NT2/D1 (cell line): ENCODE measurements at regions not wholly inside any gene's neighbourhood (a gene's known extent, or its start where the extent isn't known, plus 50 kb on each side); places are given as distances from the start of the nearest gene placed in this dataset.

Experiments used
- DNase-seq: peaks from one replicate; pipeline ENCODE4 v3.0.0-alpha.2; 2011; ENCODE audit warnings: low read depth, low spot score
- H3K27me3 ChIP-seq: 2 replicates; pipeline ENCODE4 v1.6.0; 2011; ENCODE audit warnings: mild to moderate bottlenecking; ENCODE audit not compliant: insufficient read length, insufficient read depth
- H3K36me3 ChIP-seq: 2 replicates; pipeline ENCODE4 v1.6.1; 2011; ENCODE audit warnings: mild to moderate bottlenecking, low read length, mixed read lengths; ENCODE audit not compliant: insufficient read depth, insufficient read length
- H3K4me1 ChIP-seq: 2 replicates; pipeline ENCODE4 v1.5.1; 2011; ENCODE audit not compliant: insufficient read depth, insufficient read length
- H3K4me3 ChIP-seq: 2 replicates; pipeline ENCODE4 v1.5.1; 2011; ENCODE audit warnings: low read depth; ENCODE audit not compliant: insufficient read length
- H3K9ac ChIP-seq: 2 replicates; pipeline ENCODE4 v1.6.0; 2011; ENCODE audit warnings: low read depth; ENCODE audit not compliant: insufficient read length
- H3K9me3 ChIP-seq: 2 replicates; pipeline ENCODE4 v1.5.1; 2011; ENCODE audit warnings: mild to moderate bottlenecking, low read length; ENCODE audit not compliant: insufficient read depth
- SUZ12 ChIP-seq: IDR thresholded peaks from 2 replicates; pipeline ENCODE4 v1.6.1; 2011; ENCODE audit not compliant: insufficient read length, insufficient read depth; ENCODE audit errors: extremely low read depth
- YY1 ChIP-seq: IDR thresholded peaks from 2 replicates; pipeline ENCODE4 v1.6.1; 2011; ENCODE audit not compliant: insufficient read length, insufficient read depth
- ZNF274 ChIP-seq: IDR thresholded peaks from 2 replicates; pipeline ENCODE4 v1.6.1; 2011; ENCODE audit warnings: mild to moderate bottlenecking, low read depth, low read length

GRCh38 chr1:47627471-47628370 lies 189.9 kb downstream of the FOXD2 start:
- H3K4me3 ChIP-seq = no peak overlapping the region
- TF ChIP-seq YY1 (no peak), SUZ12 (no peak), ZNF274 (no peak)
- no peak overlapping the region for H3K9ac ChIP-seq
- no peak for DNase-seq
- H3K4me1 ChIP-seq = peaks cover 4% of the 10 kb centered on the region
- no peaks in the 10 kb centered on the region for H3K9me3 ChIP-seq
- no peaks in the 10 kb centered on the region for H3K36me3 ChIP-seq
- no peaks in the 10 kb centered on the region for H3K27me3 ChIP-seq

GRCh38 chr1:47629201-47629600 lies 191.4 kb downstream of the FOXD2 start:
- no peak for DNase-seq
- peaks cover 4% of the 10 kb centered on the region for H3K4me1 ChIP-seq
- no peaks in the 10 kb centered on the region for H3K9me3 ChIP-seq
- no peak overlapping the region for H3K4me3 ChIP-seq
- H3K27me3 ChIP-seq = no peaks in the 10 kb centered on the region
- no peaks in the 10 kb centered on the region for H3K36me3 ChIP-seq
- no peak for TF ChIP-seq ZNF274
- H3K9ac ChIP-seq = no peak overlapping the region

GRCh38 chr1:47630346-47630745 lies 192.5 kb downstream of the FOXD2 start:
- Histone ChIP-seq H3K27me3 (peaks cover 1% of the 10 kb centered on the region), H3K4me1 (peaks cover 4% of the 10 kb centered on the region), H3K9ac (no peak overlapping the region), H3K4me3 (no peak overlapping the region), H3K9me3 (no peaks in the 10 kb centered on the region), H3K36me3 (no peaks in the 10 kb centered on the region)
- DNase-seq = no peak
- TF ChIP-seq YY1 (no peak), SUZ12 (no peak), ZNF274 (no peak)

- Histone ChIP-seq H3K9ac (no peak overlapping the region), H3K36me3 (no peaks in the 10 kb centered on the region), H3K4me3 (no peak overlapping the region), H3K27me3 (peaks cover 6% of the 10 kb centered on the region), H3K9me3 (no peaks in the 10 kb centered on the region), H3K4me1 (peaks cover 4% of the 10 kb centered on the region)
- DNase-seq = no peak
- no peak for TF ChIP-seq SUZ12
- no peak for TF ChIP-seq ZNF274
- no peak for TF ChIP-seq YY1
Observed at GRCh38 chr1:47631411-47631995, 193.7 kb downstream of the FOXD2 start.

- DNase-seq = no peak
- peaks cover 4% of the 10 kb centered on the region for H3K4me1 ChIP-seq
- TF ChIP-seq ZNF274 (no peak), YY1 (no peak), SUZ12 (no peak)
- no peaks in the 10 kb centered on the region for H3K36me3 ChIP-seq
- no peak overlapping the region for H3K9ac ChIP-seq
- H3K4me3 ChIP-seq = no peak overlapping the region
- H3K27me3 ChIP-seq = peaks cover 8% of the 10 kb centered on the region
- H3K9me3 ChIP-seq = no peaks in the 10 kb centered on the region
Observed at GRCh38 chr1:47635111-47635510, 197.3 kb downstream of the FOXD2 start.

- no peak for DNase-seq
- no peak for TF ChIP-seq SUZ12
- TF ChIP-seq ZNF274 = no peak
- TF ChIP-seq YY1 = no peak
- H3K9me3 ChIP-seq = no peaks in the 10 kb centered on the region
- no peak overlapping the region for H3K4me3 ChIP-seq
- no peaks in the 10 kb centered on the region for H3K36me3 ChIP-seq
- peaks cover 4% of the 10 kb centered on the region for H3K4me1 ChIP-seq
- H3K27me3 ChIP-seq = peaks cover 8% of the 10 kb centered on the region
- no peak overlapping the region for H3K9ac ChIP-seq
Observed at GRCh38 chr1:47635597-47635996, 197.8 kb downstream of the FOXD2 start.

GRCh38 chr1:47637111-47637685 lies 199.4 kb downstream of the FOXD2 start:
- Histone ChIP-seq H3K9ac (no peak overlapping the region), H3K4me3 (no peak overlapping the region), H3K36me3 (no peaks in the 10 kb centered on the region), H3K4me1 (peaks cover 3% of the 10 kb centered on the region), H3K27me3 (peaks cover 8% of the 10 kb centered on the region), H3K9me3 (no peaks in the 10 kb centered on the region)
- TF ChIP-seq ZNF274 (no peak), YY1 (no peak), SUZ12 (no peak)
- no peak for DNase-seq
